SU-DHL-6 (cell line): ENCODE measurements at regions not wholly inside any gene's neighbourhood (a gene's known extent, or its start where the extent isn't known, plus 50 kb on each side); places are given as distances from the start of the nearest gene placed in this dataset.

ENCODE experiments used
- H2AFZ ChIP-seq: fragments of 200-600 bp; sonication (generic); 2 replicates; pipeline ENCODE4 v1.6.1; 2014; ENCODE audit warnings: low read depth, mild to moderate bottlenecking, moderate library complexity, mixed read lengths, antibody characterized with exemption, low read length; ENCODE audit not compliant: severe bottlenecking
- H3F3A ChIP-seq: fragments of 200-600 bp; shearing (Covaris generic); 2 replicates; pipeline ENCODE4 v1.6.0; 2016; ENCODE audit warnings: antibody characterized with exemption, mild to moderate bottlenecking; ENCODE audit not compliant: insufficient read depth
- H3K27ac ChIP-seq: fragments of 200-600 bp; sonication (generic); 2 replicates; pipeline ENCODE4 v1.5.1; 2016; ENCODE audit warnings: low read depth, mild to moderate bottlenecking, low read length, moderate library complexity, mixed read lengths
- H3K27me3 ChIP-seq: fragments of 200-600 bp; sonication (generic), shearing (Covaris generic); 2 replicates; pipeline ENCODE4 v1.6.0; 2014; ENCODE audit warnings: mild to moderate bottlenecking, low read length
- H3K36me3 ChIP-seq: fragments of 200-600 bp; sonication (generic); 2 replicates; pipeline ENCODE4 v1.6.1; 2014; ENCODE audit warnings: mild to moderate bottlenecking, low read length, mixed read lengths
- H3K4me2 ChIP-seq: fragments of 300-600, 200-600 bp; shearing (Covaris generic), sonication (generic); 2 replicates; pipeline ENCODE4 v1.6.0; 2014; ENCODE audit warnings: low read length, low read depth, mild to moderate bottlenecking; ENCODE audit not compliant: poor library complexity, severe bottlenecking
- H3K4me3 ChIP-seq: fragments of 200-600 bp; sonication (generic); 2 replicates; pipeline ENCODE4 v1.5.1; 2014; ENCODE audit warnings: antibody characterized with exemption, low read length, mild to moderate bottlenecking, mixed read lengths; ENCODE audit not compliant: insufficient read depth, poor library complexity, severe bottlenecking
- H3K79me2 ChIP-seq: fragments of 200-600 bp; sonication (generic); 2 replicates; pipeline ENCODE4 v1.6.1; 2014; ENCODE audit warnings: mild to moderate bottlenecking, low read length, moderate library complexity; ENCODE audit not compliant: insufficient read depth
- H3K9ac ChIP-seq: fragments of 200-600 bp; sonication (generic); 2 replicates; pipeline ENCODE4 v1.7.0; 2014; ENCODE audit warnings: mild to moderate bottlenecking, low read length
- H3K9me2 ChIP-seq: fragments of 200-600 bp; sonication (generic); replicated peaks from 2 replicates; pipeline ENCODE4 v1.6.1; 2014; ENCODE audit warnings: low read length; ENCODE audit not compliant: insufficient read depth
- H3K9me3 ChIP-seq: fragments of 200-600 bp; sonication (generic); 2 replicates; pipeline ENCODE4 v1.6.1; 2014; ENCODE audit warnings: low read length, mixed read lengths; ENCODE audit not compliant: insufficient read depth
- H4K20me1 ChIP-seq: fragments of 200-600 bp; sonication (generic); 2 replicates; pipeline ENCODE4 v1.6.1; 2014; ENCODE audit warnings: low read depth, mild to moderate bottlenecking, antibody characterized with exemption, low read length, moderate library complexity, mixed read lengths
- EZH2phosphoT487 ChIP-seq: fragments of 200-600 bp; sonication (generic), shearing (Covaris generic); conservative IDR thresholded peaks from 2 replicates; pipeline ENCODE4 v1.6.1; 2018; ENCODE audit warnings: mild to moderate bottlenecking, antibody characterized with exemption, low read length, moderate library complexity, mixed read lengths
- TF ChIP-seq, protein P1 (sequence below): fragments of 200-600 bp; sonication (generic); IDR thresholded peaks from one replicate; pipeline ENCODE4 v1.5.1; 2017; ENCODE audit warnings: antibody characterized with exemption, mild to moderate bottlenecking, low read length, moderate library complexity; ENCODE audit not compliant: insufficient read depth, poor library complexity, severe bottlenecking

DNA sequence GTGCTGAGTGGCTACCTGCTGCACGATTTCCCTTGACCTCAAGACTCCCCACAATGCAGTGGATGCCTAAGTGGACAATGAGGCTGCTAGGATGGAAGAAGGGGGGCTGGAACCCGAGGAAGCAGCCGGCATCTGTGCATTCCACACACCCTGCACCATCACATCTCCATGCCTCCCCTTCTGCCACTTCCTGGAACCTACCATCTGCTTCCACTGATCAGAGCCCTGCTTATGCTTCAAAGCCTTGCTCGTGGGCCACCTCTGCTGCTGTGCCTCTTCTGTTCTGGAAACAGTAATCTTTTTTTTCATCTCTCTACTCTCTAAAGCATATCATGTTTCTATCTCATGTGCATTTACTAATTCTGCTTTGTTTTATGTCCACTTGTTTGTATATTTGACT lies 66.2 kb upstream of the WDR26 start:
- Histone ChIP-seq H3F3A (no peaks in the 10 kb centered on the region), H3K4me3 (no peak overlapping the region), H3K27ac (no peak overlapping the region), H3K27me3 (no peaks in the 10 kb centered on the region), H3K9me2 (no peaks in the 10 kb centered on the region), H3K4me2 (no peak overlapping the region), H3K9me3 (no peaks in the 10 kb centered on the region; the same call in 1 of the 2 replicates), H3K36me3 (no peaks in the 10 kb centered on the region), H2AFZ (no peak overlapping the region), H4K20me1 (no peaks in the 10 kb centered on the region), H3K9ac (no peak overlapping the region), H3K79me2 (no peaks in the 10 kb centered on the region)
- TF ChIP-seq, protein P1, sequence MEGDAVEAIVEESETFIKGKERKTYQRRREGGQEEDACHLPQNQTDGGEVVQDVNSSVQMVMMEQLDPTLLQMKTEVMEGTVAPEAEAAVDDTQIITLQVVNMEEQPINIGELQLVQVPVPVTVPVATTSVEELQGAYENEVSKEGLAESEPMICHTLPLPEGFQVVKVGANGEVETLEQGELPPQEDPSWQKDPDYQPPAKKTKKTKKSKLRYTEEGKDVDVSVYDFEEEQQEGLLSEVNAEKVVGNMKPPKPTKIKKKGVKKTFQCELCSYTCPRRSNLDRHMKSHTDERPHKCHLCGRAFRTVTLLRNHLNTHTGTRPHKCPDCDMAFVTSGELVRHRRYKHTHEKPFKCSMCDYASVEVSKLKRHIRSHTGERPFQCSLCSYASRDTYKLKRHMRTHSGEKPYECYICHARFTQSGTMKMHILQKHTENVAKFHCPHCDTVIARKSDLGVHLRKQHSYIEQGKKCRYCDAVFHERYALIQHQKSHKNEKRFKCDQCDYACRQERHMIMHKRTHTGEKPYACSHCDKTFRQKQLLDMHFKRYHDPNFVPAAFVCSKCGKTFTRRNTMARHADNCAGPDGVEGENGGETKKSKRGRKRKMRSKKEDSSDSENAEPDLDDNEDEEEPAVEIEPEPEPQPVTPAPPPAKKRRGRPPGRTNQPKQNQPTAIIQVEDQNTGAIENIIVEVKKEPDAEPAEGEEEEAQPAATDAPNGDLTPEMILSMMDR: no peak
- no peak for TF ChIP-seq EZH2phosphoT487

DNA sequence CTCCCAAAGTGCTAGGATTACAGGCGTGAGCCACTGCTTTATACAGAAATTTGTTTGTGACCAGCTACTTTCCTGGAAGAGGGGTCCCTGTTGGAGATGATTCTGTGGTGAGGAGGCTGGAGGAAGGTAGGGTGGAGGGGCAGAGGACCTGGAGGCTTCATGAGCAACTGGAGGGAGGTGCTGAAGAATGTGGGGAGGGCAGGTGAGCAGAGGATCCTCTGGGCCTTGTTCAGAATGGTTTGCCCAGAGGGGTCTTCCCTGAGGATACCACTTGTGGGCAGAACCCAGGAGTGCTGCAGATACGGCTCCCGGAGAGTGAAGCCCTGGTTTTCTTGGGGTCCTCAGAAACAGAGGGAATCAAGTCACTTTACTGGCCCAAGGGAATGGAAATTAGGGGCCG lies 67.2 kb upstream of the WDR26 start:
- Histone ChIP-seq H3K4me2 (no peak overlapping the region), H3K9me3 (no peaks in the 10 kb centered on the region; the same call in 1 of the 2 replicates), H4K20me1 (no peaks in the 10 kb centered on the region), H2AFZ (no peak overlapping the region), H3K27ac (no peak overlapping the region), H3K79me2 (no peaks in the 10 kb centered on the region), H3K4me3 (no peak overlapping the region), H3F3A (no peaks in the 10 kb centered on the region), H3K9me2 (no peaks in the 10 kb centered on the region), H3K36me3 (no peaks in the 10 kb centered on the region), H3K27me3 (no peaks in the 10 kb centered on the region), H3K9ac (no peak overlapping the region)
- TF ChIP-seq EZH2phosphoT487: no peak
- TF ChIP-seq, protein P1: no peak

DNA sequence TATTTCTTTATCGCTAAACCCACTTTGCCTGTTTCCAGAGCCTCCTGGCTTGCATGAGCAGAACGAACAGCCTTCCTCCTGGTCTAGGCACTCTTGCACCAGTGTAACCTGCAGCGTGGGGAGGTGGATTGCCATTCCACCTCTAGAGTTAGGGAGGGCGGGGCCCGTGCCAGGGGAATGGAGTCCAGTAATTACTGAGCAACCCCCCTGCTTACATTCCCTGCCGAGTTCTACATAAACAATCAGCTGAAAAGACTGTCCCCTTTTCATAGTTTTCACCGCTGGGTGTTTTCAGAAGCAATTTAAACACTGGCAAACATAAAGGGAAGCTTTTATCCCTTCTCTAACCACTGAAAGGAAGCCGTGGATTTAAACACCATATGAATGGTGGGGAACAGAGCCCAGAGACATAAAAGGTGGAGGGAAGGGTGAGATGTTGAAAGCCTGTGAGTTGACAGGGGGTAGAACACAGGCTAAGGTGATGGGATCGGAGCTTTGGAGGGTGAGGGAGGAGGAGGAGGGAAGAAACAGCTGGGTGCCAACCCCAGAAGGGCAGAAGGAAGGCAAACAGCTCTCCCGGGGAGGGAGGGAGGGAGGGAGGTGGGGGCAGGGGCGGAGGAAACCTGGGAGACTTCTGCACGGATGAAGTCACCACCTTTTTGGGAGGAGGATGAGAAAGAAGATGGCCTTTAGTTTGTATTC lies 68.0 kb upstream of the WDR26 start:
- Histone ChIP-seq H3K9me3 (no peaks in the 10 kb centered on the region), H3K79me2 (no peaks in the 10 kb centered on the region), H3K4me2 (no peak overlapping the region), H4K20me1 (no peaks in the 10 kb centered on the region), H3F3A (no peaks in the 10 kb centered on the region), H3K9ac (no peak overlapping the region), H3K9me2 (no peaks in the 10 kb centered on the region), H3K4me3 (no peak overlapping the region), H2AFZ (no peak overlapping the region), H3K36me3 (no peaks in the 10 kb centered on the region), H3K27ac (no peak overlapping the region), H3K27me3 (no peaks in the 10 kb centered on the region)
- TF ChIP-seq EZH2phosphoT487: no peak
- TF ChIP-seq, protein P1: no peak
